Neutrophil (primary cell): ENCODE measurements at regions not wholly inside any gene's neighbourhood (a gene's known extent, or its start where the extent isn't known, plus 50 kb on each side); places are given as distances from the start of the nearest gene placed in this dataset.

Experiments
- H3K27ac ChIP-seq: fragments of 200-600 bp; sonication (generic); 2 replicates; pipeline ENCODE4 v1.5.1; 2016; ENCODE audit warnings: mild to moderate bottlenecking, moderate library complexity
- H3K27me3 ChIP-seq: fragments of 200-600 bp; sonication (generic); 2 replicates; pipeline ENCODE4 v1.6.0; 2016; ENCODE audit warnings: mild to moderate bottlenecking
- H3K36me3 ChIP-seq: fragments of 200-600 bp; sonication (generic); 2 replicates; pipeline ENCODE4 v1.5.1; 2017
- H3K4me1 ChIP-seq, 2 experiments: fragments of 200-600 bp in 1 of 2; sonication (generic) in 1 of 2; 1 replicate in 1 of 2; 2 replicates in 1 of 2; pipeline versions ENCODE4 v1.5.1 to v1.6.1; 2013 to 2016; ENCODE audit warnings: low read depth in 1 of 2, low read length in 1 of 2, mild to moderate bottlenecking in 1 of 2, moderate library complexity in 1 of 2; ENCODE audit not compliant: control insufficient read depth in 1 of 2, insufficient read depth in 1 of 2
- H3K4me3 ChIP-seq, 2 experiments: fragments of 200-600 bp in 1 of 2; sonication (generic) in 1 of 2; 1 replicate in 1 of 2; 2 replicates in 1 of 2; pipeline ENCODE4 v1.5.1; 2013 to 2016; ENCODE audit warnings: low read depth in 1 of 2, low read length in 1 of 2, mild to moderate bottlenecking in 1 of 2, moderate library complexity in 1 of 2
- H3K9me3 ChIP-seq: fragments of 200-600 bp; sonication (generic); 2 replicates; pipeline ENCODE4 v1.5.1; 2016
- CTCF ChIP-seq: fragments of 200-600 bp; sonication (generic); IDR thresholded peaks from 2 replicates; pipeline ENCODE4 v1.5.1; 2016; ENCODE audit warnings: antibody characterized with exemption

DNA sequence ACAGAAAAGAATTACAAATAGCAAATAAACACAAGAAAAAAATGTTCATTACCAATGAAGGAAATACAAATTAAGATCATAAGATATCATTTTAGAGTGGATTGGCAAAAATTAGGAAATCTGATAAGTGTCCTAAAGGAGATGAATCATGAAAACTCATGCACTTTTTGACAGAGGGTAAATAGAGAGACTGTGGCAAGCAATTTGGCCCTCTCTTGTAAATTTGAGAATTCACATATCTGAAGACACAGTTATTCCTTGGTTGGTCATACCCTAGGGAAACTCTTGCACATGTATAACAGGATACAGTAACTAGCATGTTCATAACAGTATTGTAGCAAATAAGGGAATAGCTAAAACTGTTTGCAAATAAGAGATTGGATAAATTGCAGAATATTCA is 246.0 kb upstream of the GADL1 start:
- H3K4me3 ChIP-seq: no peak overlapping the region
- H3K27me3 ChIP-seq: no peaks in the 10 kb centered on the region
- no peaks in the 10 kb centered on the region for H3K4me1 ChIP-seq
- H3K27ac ChIP-seq: no peak overlapping the region
- TF ChIP-seq CTCF: no peak
- no peaks in the 10 kb centered on the region for H3K36me3 ChIP-seq
- no peaks in the 10 kb centered on the region for H3K9me3 ChIP-seq

GRCh38 chr3:31142139-31142538 is 247.7 kb upstream of the GADL1 start:
- Histone ChIP-seq H3K4me3 (no peak overlapping the region), H3K4me1 (no peaks in the 10 kb centered on the region), H3K27ac (no peak overlapping the region), H3K36me3 (no peaks in the 10 kb centered on the region), H3K27me3 (no peaks in the 10 kb centered on the region), H3K9me3 (no peaks in the 10 kb centered on the region)
- no peak for TF ChIP-seq CTCF

GRCh38 chr3:31142543-31142942 is 248.1 kb upstream of the GADL1 start:
- Histone ChIP-seq H3K9me3 (no peaks in the 10 kb centered on the region), H3K4me1 (no peaks in the 10 kb centered on the region)
- no peak for TF ChIP-seq CTCF

DNA sequence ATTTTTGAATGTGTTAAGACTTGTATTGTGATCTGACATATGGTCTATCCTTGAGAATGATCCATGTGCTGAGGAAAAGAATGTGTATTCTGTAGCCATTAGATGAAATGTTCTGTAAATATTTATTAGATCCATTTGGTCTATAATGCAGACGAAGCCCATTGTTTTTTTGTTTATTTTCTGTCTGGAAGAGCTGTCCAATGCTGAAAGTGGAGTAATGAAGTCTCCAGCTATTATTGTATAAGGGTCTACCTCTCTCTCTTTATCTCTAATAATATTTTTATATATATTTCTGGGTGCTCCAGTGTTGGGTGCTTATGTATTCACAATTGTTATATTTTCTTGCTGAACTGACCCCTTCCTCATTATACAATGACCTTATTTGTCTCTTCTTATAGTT is 250.6 kb upstream of the GADL1 start:
- Histone ChIP-seq H3K9me3 (no peaks in the 10 kb centered on the region), H3K4me3 (no peak overlapping the region), H3K27ac (no peak overlapping the region), H3K36me3 (no peaks in the 10 kb centered on the region), H3K4me1 (no peaks in the 10 kb centered on the region), H3K27me3 (no peaks in the 10 kb centered on the region)
- no peak for TF ChIP-seq CTCF

More at GRCh38 chr3:31142543-31142942, 248.1 kb upstream of the GADL1 start:
- Histone ChIP-seq H3K27me3 (no peaks in the 10 kb centered on the region), H3K4me3 (no peak overlapping the region), H3K27ac (no peak overlapping the region), H3K36me3 (no peaks in the 10 kb centered on the region)

- no peak overlapping the region for H3K27ac ChIP-seq
- H3K9me3 ChIP-seq: no peaks in the 10 kb centered on the region
- H3K36me3 ChIP-seq: no peaks in the 10 kb centered on the region
- TF ChIP-seq CTCF: no peak
- no peak overlapping the region for H3K4me3 ChIP-seq
- no peaks in the 10 kb centered on the region for H3K4me1 ChIP-seq
- no peaks in the 10 kb centered on the region for H3K27me3 ChIP-seq
Observed at GRCh38 chr3:31147550-31147949, 253.1 kb upstream of the GADL1 start.

- Histone ChIP-seq H3K4me1 (no peaks in the 10 kb centered on the region), H3K27ac (no peak overlapping the region), H3K36me3 (no peaks in the 10 kb centered on the region), H3K9me3 (no peaks in the 10 kb centered on the region), H3K27me3 (no peaks in the 10 kb centered on the region), H3K4me3 (no peak overlapping the region)
- TF ChIP-seq CTCF: no peak
Observed at GRCh38 chr3:31157047-31157694, 262.7 kb upstream of the GADL1 start.
